Mesenchymal stem cell (in vitro differentiated cells and primary cell): ENCODE measurements at regions not wholly inside any gene's neighbourhood (a gene's known extent, or its start where the extent isn't known, plus 50 kb on each side); places are given as distances from the start of the nearest gene placed in this dataset.
A peak's percentile ranks its signal among the peaks of the same experiment; 100 is the strongest.

Experiments
- DNase-seq: peaks from one replicate; pipeline ENCODE4 v3.0.0-alpha.2; 2013
- H2AFZ ChIP-seq: one replicate; pipeline ENCODE4 v1.6.1; 2013; ENCODE audit warnings: low read depth, mild to moderate bottlenecking, control low read depth, inconsistent platforms, low read length, moderate library complexity
- H2AK5ac ChIP-seq: 2 replicates; pipeline ENCODE4 v1.6.1; 2013; ENCODE audit warnings: low read length, moderate library complexity, mild to moderate bottlenecking, inconsistent platforms; ENCODE audit not compliant: severe bottlenecking
- H2BK120ac ChIP-seq: one replicate; pipeline ENCODE4 v1.6.1; 2013; ENCODE audit warnings: low read depth, mild to moderate bottlenecking, inconsistent platforms, low read length, moderate library complexity
- H2BK12ac ChIP-seq, 2 experiments: one replicate each; pipeline ENCODE4 v1.6.1; 2013; ENCODE audit warnings: inconsistent platforms in 2 of 2, low read length in 2 of 2, mild to moderate bottlenecking in 2 of 2, moderate library complexity in 2 of 2, control low read depth in 1 of 2
- H2BK15ac ChIP-seq: one replicate; pipeline ENCODE4 v1.6.1; 2013; ENCODE audit warnings: mild to moderate bottlenecking, low read depth, inconsistent platforms; ENCODE audit not compliant: poor library complexity, severe bottlenecking
- H2BK5ac ChIP-seq: 2 replicates; pipeline ENCODE4 v1.6.1; 2013; ENCODE audit warnings: low read depth, mild to moderate bottlenecking, low read length, control low read depth, inconsistent platforms; ENCODE audit not compliant: poor library complexity, severe bottlenecking
- H3K14ac ChIP-seq, 2 experiments: one replicate each; pipeline ENCODE4 v1.6.1; 2013; ENCODE audit warnings: inconsistent platforms in 2 of 2, low read length in 2 of 2, control low read depth in 1 of 2, mild to moderate bottlenecking in 1 of 2, moderate library complexity in 1 of 2
- H3K18ac ChIP-seq, 2 experiments: one replicate each; pipeline ENCODE4 v1.6.1; 2013; ENCODE audit warnings: inconsistent platforms in 2 of 2, low read length in 2 of 2, control low read depth in 1 of 2, low read depth in 1 of 2, mild to moderate bottlenecking in 1 of 2
- H3K23ac ChIP-seq, 2 experiments: one replicate each; pipeline ENCODE4 v1.6.1; 2013; ENCODE audit warnings: inconsistent platforms in 2 of 2, low read length in 2 of 2, mild to moderate bottlenecking in 2 of 2, moderate library complexity in 2 of 2, control low read depth in 1 of 2
- H3K27ac ChIP-seq: 2 replicates; pipeline ENCODE4 v1.5.1; 2013; ENCODE audit warnings: mild to moderate bottlenecking, moderate library complexity, low read length, control low read depth, inconsistent platforms; ENCODE audit not compliant: poor library complexity, severe bottlenecking
- H3K27me3 ChIP-seq, 2 experiments: 2 replicates each; pipeline versions ENCODE4 v1.6.1 to v1.7.0; 2013; ENCODE audit warnings: low read length in 2 of 2, mild to moderate bottlenecking in 2 of 2, moderate library complexity in 2 of 2, control low read depth in 1 of 2, inconsistent platforms in 1 of 2; ENCODE audit not compliant: control insufficient read depth in 1 of 2, insufficient read depth in 1 of 2
- H3K36me3 ChIP-seq, 2 experiments: 2 replicates each; pipeline versions ENCODE4 v1.6.1 to v1.7.0; 2013; ENCODE audit warnings: low read length in 2 of 2, control low read depth in 1 of 2, inconsistent platforms in 1 of 2, low read depth in 1 of 2, mild to moderate bottlenecking in 1 of 2; ENCODE audit not compliant: insufficient read depth in 2 of 2, control insufficient read depth in 1 of 2
- H3K4ac ChIP-seq, 2 experiments: one replicate each; pipeline ENCODE4 v1.6.1; 2013; ENCODE audit warnings: inconsistent platforms in 2 of 2, low read length in 2 of 2, mild to moderate bottlenecking in 2 of 2, moderate library complexity in 2 of 2, control low read depth in 1 of 2, low read depth in 1 of 2
- H3K4me1 ChIP-seq: 2 replicates; pipeline ENCODE4 v1.6.1; 2013; ENCODE audit warnings: low read depth, low read length, control low read depth; ENCODE audit not compliant: control insufficient read depth, insufficient read depth
- H3K4me2 ChIP-seq: 2 replicates; pipeline ENCODE4 v1.6.1; 2013; ENCODE audit warnings: low read length, mild to moderate bottlenecking, inconsistent platforms; ENCODE audit not compliant: poor library complexity, severe bottlenecking
- H3K4me3 ChIP-seq, 2 experiments: 2 replicates each; pipeline versions ENCODE4 v1.5.1 to v1.7.0; 2013; ENCODE audit warnings: low read length in 2 of 2, mild to moderate bottlenecking in 2 of 2, control low read depth in 1 of 2, low read depth in 1 of 2; ENCODE audit not compliant: insufficient read depth in 1 of 2
- H3K79me1 ChIP-seq: replicated peaks from 2 replicates; pipeline ENCODE4 v1.6.1; 2013; ENCODE audit warnings: mild to moderate bottlenecking, control low read depth, low read length, inconsistent platforms; ENCODE audit not compliant: poor library complexity, severe bottlenecking
- H3K9ac ChIP-seq: 2 replicates; pipeline ENCODE4 v1.7.0; 2013; ENCODE audit warnings: mild to moderate bottlenecking, low read length, moderate library complexity
- H3K9me3 ChIP-seq: 2 replicates; pipeline ENCODE4 v1.7.0; 2013; ENCODE audit warnings: mild to moderate bottlenecking, low read length; ENCODE audit not compliant: control insufficient read depth
- H4K8ac ChIP-seq: one replicate; pipeline ENCODE4 v1.6.1; 2013; ENCODE audit warnings: inconsistent platforms, mild to moderate bottlenecking, low read length, moderate library complexity
- H4K91ac ChIP-seq: one replicate; pipeline ENCODE4 v1.6.1; 2013; ENCODE audit warnings: mild to moderate bottlenecking, low read length, inconsistent platforms
- WGBS: methylation state at CpG from one replicate; pipeline ENCODE4 v1.1.7; 2013; ENCODE audit warnings: mixed read lengths; 5-methylcytosine and 5-hydroxymethylcytosine counted together

GRCh38 chr2:150572961-150573395 lies 85.5 kb upstream of the RND3 start:
- Histone ChIP-seq H2BK15ac (no peak overlapping the region), H2BK5ac (no peak overlapping the region), H3K23ac (no peak overlapping the region), H3K14ac (no peak overlapping the region), H3K18ac (no peak overlapping the region), H4K91ac (no peak overlapping the region), H2AFZ (no peak overlapping the region), H4K8ac (no peak overlapping the region), H3K4me3 (no peak overlapping the region), H3K4ac (no peak overlapping the region), H3K27me3 (no peaks in the 10 kb centered on the region), H2BK120ac (no peak overlapping the region), H3K9ac (peak overlapping the region; percentile 60), H2BK12ac (no peak overlapping the region), H3K4me2 (no peak overlapping the region), H3K79me1 (no peaks in the 10 kb centered on the region), H3K27ac (no peak overlapping the region), H2AK5ac (no peak overlapping the region), H3K4me1 (peaks cover 1% of the 10 kb centered on the region), H3K36me3 (no peaks in the 10 kb centered on the region), H3K9me3 (no peaks in the 10 kb centered on the region)
- DNase-seq, result no peak

- Histone ChIP-seq H3K9me3 (no peaks in the 10 kb centered on the region), H3K4me3 (no peak overlapping the region), H2BK12ac (no peak overlapping the region), H3K14ac (no peak overlapping the region), H3K79me1 (no peaks in the 10 kb centered on the region), H3K23ac (peak overlapping the region in 1 of 2 experiments; percentile 69), H3K27ac (no peak overlapping the region), H4K8ac (no peak overlapping the region), H3K18ac (peak overlapping the region in 1 of 2 experiments; percentile 66), H2BK5ac (no peak overlapping the region), H3K4me2 (no peak overlapping the region), H2BK15ac (no peak overlapping the region), H3K36me3 (no peaks in the 10 kb centered on the region), H3K4me1 (peaks cover 1% of the 10 kb centered on the region), H3K4ac (no peak overlapping the region), H2BK120ac (no peak overlapping the region), H4K91ac (no peak overlapping the region), H2AK5ac (peak overlapping the region; percentile 82), H2AFZ (no peak overlapping the region), H3K27me3 (no peaks in the 10 kb centered on the region), H3K9ac (peak overlapping the region; percentile 60)
- WGBS, result 91% methylated on average over 6 of the region's 6 CpGs
- DNase-seq, result no peak
Measured at GRCh38 chr2:150572194-150572766, 84.8 kb upstream of the RND3 start.

- Histone ChIP-seq H3K4me2 (no peak overlapping the region), H3K27ac (no peak overlapping the region), H2BK5ac (no peak overlapping the region), H4K91ac (no peak overlapping the region), H3K18ac (no peak overlapping the region), H3K27me3 (no peaks in the 10 kb centered on the region), H3K9ac (peak overlapping the region; percentile 89), H3K9me3 (no peaks in the 10 kb centered on the region), H3K14ac (no peak overlapping the region), H2BK12ac (no peak overlapping the region), H3K4me1 (peaks cover 1% of the 10 kb centered on the region), H2BK15ac (no peak overlapping the region), H3K79me1 (no peaks in the 10 kb centered on the region), H4K8ac (no peak overlapping the region), H3K4ac (no peak overlapping the region), H3K36me3 (no peaks in the 10 kb centered on the region), H2AFZ (no peak overlapping the region), H2BK120ac (no peak overlapping the region), H3K4me3 (peak overlapping the region in 1 of 2 experiments; percentile 60), H3K23ac (no peak overlapping the region), H2AK5ac (no peak overlapping the region)
- no CpG with 5 or more reads among the region's 1 CpG for WGBS
- no peak for DNase-seq
Measured at GRCh38 chr2:150571121-150571520, 83.7 kb upstream of the RND3 start.

- Histone ChIP-seq H2BK12ac (no peak overlapping the region), H3K4ac (no peak overlapping the region), H3K23ac (no peak overlapping the region), H3K27me3 (no peaks in the 10 kb centered on the region), H2BK120ac (no peak overlapping the region), H3K4me1 (peaks cover 1% of the 10 kb centered on the region), H3K4me2 (no peak overlapping the region), H3K27ac (peak overlapping the region; percentile 73), H2BK15ac (no peak overlapping the region), H2AK5ac (no peak overlapping the region), H3K9me3 (no peaks in the 10 kb centered on the region), H4K91ac (no peak overlapping the region), H3K4me3 (peak overlapping the region in 1 of 2 experiments; percentile 60), H3K18ac (no peak overlapping the region), H3K14ac (no peak overlapping the region), H4K8ac (no peak overlapping the region), H2AFZ (no peak overlapping the region), H3K36me3 (no peaks in the 10 kb centered on the region), H3K9ac (peak overlapping the region; percentile 89), H3K79me1 (no peaks in the 10 kb centered on the region), H2BK5ac (no peak overlapping the region)
- peak; percentile 85 for DNase-seq
- WGBS, result no CpG with 5 or more reads among the region's 1 CpG
Measured at GRCh38 chr2:150570712-150571111, 83.2 kb upstream of the RND3 start.
